Keratinocyte (primary cell): ENCODE measurements at regions not wholly inside any gene's neighbourhood (a gene's known extent, or its start where the extent isn't known, plus 50 kb on each side); places are given as distances from the start of the nearest gene placed in this dataset.

Experiments used
- DNase-seq: peaks from one replicate; pipeline ENCODE4 v3.0.0-alpha.2; 2011; ENCODE audit warnings: low read depth, missing footprints, low spot score
- FAIRE-seq: peaks from 2 replicates; lab custom pipeline; 2011; peaks lifted over from hg19 to GRCh38; lab: Jason Lieb, UNC
- H2AFZ ChIP-seq: 2 replicates; pipeline ENCODE4 v1.6.0; 2012; ENCODE audit warnings: low read length, control low read depth, inconsistent platforms; ENCODE audit not compliant: control insufficient read depth
- H3K27ac ChIP-seq: 2 replicates; pipeline ENCODE4 v1.5.1; 2011; ENCODE audit warnings: low read length; ENCODE audit not compliant: control insufficient read depth, insufficient read depth
- H3K27me3 ChIP-seq: 3 replicates; pipeline ENCODE4 v1.6.0; 2011; ENCODE audit warnings: low read length; ENCODE audit not compliant: control insufficient read depth, insufficient read depth; ENCODE audit errors: extremely low read depth
- H3K36me3 ChIP-seq, 2 experiments: 2 replicates in 1 of 2; 3 replicates in 1 of 2; pipeline ENCODE4 v1.5.1; 2011; ENCODE audit warnings: low read length in 2 of 2, mild to moderate bottlenecking in 1 of 2; ENCODE audit not compliant: control insufficient read depth in 2 of 2, insufficient read depth in 2 of 2; ENCODE audit errors: extremely low read depth in 1 of 2
- H3K4me1 ChIP-seq: 3 replicates; pipeline ENCODE4 v1.5.1; 2011; ENCODE audit warnings: low read length; ENCODE audit not compliant: control insufficient read depth, insufficient read depth; ENCODE audit errors: extremely low read depth
- H3K4me2 ChIP-seq: 3 replicates; pipeline ENCODE4 v1.6.0; 2011; ENCODE audit warnings: low read depth, low read length; ENCODE audit not compliant: control insufficient read depth, insufficient read depth; ENCODE audit errors: extremely low read depth
- H3K4me3 ChIP-seq, 3 experiments: fragments of 200-600 bp in 1 of 3; sonication (generic) in 1 of 3; 2 replicates in 2 of 3; 3 replicates in 1 of 3; pipeline ENCODE4 v1.5.1; 2011 to 2016; ENCODE audit warnings: low read length in 3 of 3, mild to moderate bottlenecking in 3 of 3, control low read depth in 2 of 3, inconsistent platforms in 1 of 3, low read depth in 1 of 3, mixed read lengths in 1 of 3, mixed run types in 1 of 3, moderate library complexity in 1 of 3; ENCODE audit not compliant: control insufficient read depth in 2 of 3, insufficient read depth in 2 of 3; ENCODE audit errors: extremely low read depth in 1 of 3
- H3K79me2 ChIP-seq: 2 replicates; pipeline ENCODE4 v1.6.0; 2012; ENCODE audit warnings: low read length; ENCODE audit not compliant: control insufficient read depth, insufficient read depth
- H3K9ac ChIP-seq: 3 replicates; pipeline ENCODE4 v1.6.0; 2011; ENCODE audit warnings: low read length; ENCODE audit not compliant: control insufficient read depth, insufficient read depth; ENCODE audit errors: extremely low read depth
- H3K9me1 ChIP-seq: 3 replicates; pipeline ENCODE4 v1.6.0; 2011; ENCODE audit warnings: low read length; ENCODE audit not compliant: control insufficient read depth, insufficient read depth; ENCODE audit errors: extremely low read depth
- H3K9me3 ChIP-seq: 2 replicates; pipeline ENCODE4 v1.5.1; 2012; ENCODE audit warnings: low read depth, low read length; ENCODE audit not compliant: control insufficient read depth
- H4K20me1 ChIP-seq: 3 replicates; pipeline ENCODE4 v1.6.0; 2011; ENCODE audit warnings: low read length; ENCODE audit not compliant: control insufficient read depth, insufficient read depth; ENCODE audit errors: extremely low read depth
- EZH2 ChIP-seq: IDR thresholded peaks from one replicate; pipeline ENCODE4 v1.6.1; 2012; ENCODE audit warnings: inconsistent platforms, mild to moderate bottlenecking, low read length, moderate library complexity
- dilution Hi-C: fragments of 300-500 bp; cut with MboI; formaldehyde crosslinking; loops from one replicate; pipeline ENCODE4 v1.7.0; 2020; ENCODE audit warnings: low sequenced_read_pairs; ENCODE audit not compliant: extremely low pct_ligation_motif_present
- TF ChIP-seq, protein P1 (sequence below), 3 experiments: IDR thresholded peaks in 1 of 3; conservative IDR thresholded peaks in 1 of 3; optimal IDR thresholded peaks in 1 of 3; 2 replicates in 2 of 3; 3 replicates in 1 of 3; pipeline versions ENCODE3 to v1.5.1; 2011; ENCODE audit warnings: low read length in 3 of 3, mild to moderate bottlenecking in 3 of 3, moderate library complexity in 2 of 3, control low read depth in 1 of 3, inconsistent platforms in 1 of 3; ENCODE audit not compliant: insufficient read depth in 2 of 3; ENCODE audit errors: extremely low read depth in 1 of 3

DNA sequence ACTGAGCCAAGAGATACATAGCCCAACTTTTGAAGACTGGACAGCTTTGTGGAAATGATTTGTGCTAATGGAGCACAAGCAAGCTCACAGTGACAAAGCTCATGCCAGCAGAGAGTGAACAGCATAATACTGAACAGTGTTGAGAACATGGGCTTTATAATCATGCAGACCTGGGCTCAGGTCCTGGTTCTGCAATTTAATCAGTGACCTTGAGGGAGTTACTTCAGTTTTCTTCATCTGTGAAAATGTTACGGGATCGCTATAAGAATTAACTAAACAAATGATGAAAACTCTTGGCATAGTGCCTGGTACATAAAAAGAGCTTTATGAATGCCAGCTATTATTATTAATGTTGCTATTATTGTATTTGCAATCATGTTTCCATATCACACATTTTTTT, 690.5 kb upstream of the LRRN3 start:
- Histone ChIP-seq H3K27ac (no peak overlapping the region), H3K9me3 (no peaks in the 10 kb centered on the region), H3K36me3 (no peaks in the 10 kb centered on the region), H3K79me2 (no peaks in the 10 kb centered on the region), H2AFZ (no peak overlapping the region), H4K20me1 (no peaks in the 10 kb centered on the region), H3K4me1 (no peaks in the 10 kb centered on the region), H3K4me3 (no peak overlapping the region), H3K27me3 (no peaks in the 10 kb centered on the region), H3K9ac (no peak overlapping the region), H3K9me1 (no peaks in the 10 kb centered on the region), H3K4me2 (no peak overlapping the region)
- DNase-seq (no peak), FAIRE-seq (no peak)
- TF ChIP-seq, protein P1, sequence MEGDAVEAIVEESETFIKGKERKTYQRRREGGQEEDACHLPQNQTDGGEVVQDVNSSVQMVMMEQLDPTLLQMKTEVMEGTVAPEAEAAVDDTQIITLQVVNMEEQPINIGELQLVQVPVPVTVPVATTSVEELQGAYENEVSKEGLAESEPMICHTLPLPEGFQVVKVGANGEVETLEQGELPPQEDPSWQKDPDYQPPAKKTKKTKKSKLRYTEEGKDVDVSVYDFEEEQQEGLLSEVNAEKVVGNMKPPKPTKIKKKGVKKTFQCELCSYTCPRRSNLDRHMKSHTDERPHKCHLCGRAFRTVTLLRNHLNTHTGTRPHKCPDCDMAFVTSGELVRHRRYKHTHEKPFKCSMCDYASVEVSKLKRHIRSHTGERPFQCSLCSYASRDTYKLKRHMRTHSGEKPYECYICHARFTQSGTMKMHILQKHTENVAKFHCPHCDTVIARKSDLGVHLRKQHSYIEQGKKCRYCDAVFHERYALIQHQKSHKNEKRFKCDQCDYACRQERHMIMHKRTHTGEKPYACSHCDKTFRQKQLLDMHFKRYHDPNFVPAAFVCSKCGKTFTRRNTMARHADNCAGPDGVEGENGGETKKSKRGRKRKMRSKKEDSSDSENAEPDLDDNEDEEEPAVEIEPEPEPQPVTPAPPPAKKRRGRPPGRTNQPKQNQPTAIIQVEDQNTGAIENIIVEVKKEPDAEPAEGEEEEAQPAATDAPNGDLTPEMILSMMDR (optimal IDR thresholded peaks at IDR 0.05 in 1 of 3, IDR thresholded peaks at IDR 0.05 in 1 of 3, conservative IDR thresholded peaks at IDR 0.05 in 1 of 3; ENCODE audit: extremely low read depth in 1 of 3, insufficient read depth in 2 of 3, low read length in 3 of 3) = no peak
- no peak for TF ChIP-seq EZH2
- dilution Hi-C loops = no loop called here

DNA sequence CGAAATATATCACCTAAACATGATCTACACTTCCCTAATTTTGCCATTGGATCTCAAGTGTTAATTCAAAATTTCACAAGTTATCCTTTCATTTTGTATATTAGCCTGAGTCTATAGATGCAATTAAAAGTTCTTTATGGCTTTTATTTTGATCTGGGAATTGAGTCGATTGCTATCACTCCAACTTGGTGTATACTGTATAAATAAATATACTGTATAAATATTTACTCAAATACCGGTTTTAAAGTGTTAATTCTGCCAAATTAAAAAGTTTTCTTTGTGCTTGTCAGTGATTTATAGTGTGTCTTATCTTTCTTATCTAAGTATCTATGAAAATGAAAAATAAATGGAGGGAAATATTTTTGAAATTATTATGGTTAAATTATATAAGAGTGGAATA, 683.7 kb upstream of the LRRN3 start:
- Histone ChIP-seq H3K79me2 (no peaks in the 10 kb centered on the region), H2AFZ (no peak overlapping the region), H3K27ac (no peak overlapping the region), H3K36me3 (no peaks in the 10 kb centered on the region), H4K20me1 (no peaks in the 10 kb centered on the region), H3K9me1 (no peaks in the 10 kb centered on the region), H3K9ac (no peak overlapping the region), H3K4me2 (no peak overlapping the region), H3K4me3 (no peak overlapping the region), H3K9me3 (no peaks in the 10 kb centered on the region), H3K27me3 (no peaks in the 10 kb centered on the region), H3K4me1 (no peaks in the 10 kb centered on the region)
- TF ChIP-seq, protein P1 (optimal IDR thresholded peaks at IDR 0.05 in 1 of 3, IDR thresholded peaks at IDR 0.05 in 1 of 3, conservative IDR thresholded peaks at IDR 0.05 in 1 of 3; ENCODE audit: extremely low read depth in 1 of 3, insufficient read depth in 2 of 3, low read length in 3 of 3) = no peak
- no peak for TF ChIP-seq EZH2
- DNase-seq (no peak), FAIRE-seq (no peak)
- dilution Hi-C loops = no loop called here
